Astrocyte of the hippocampus (primary cell): ENCODE measurements at regions not wholly inside any gene's neighbourhood (a gene's known extent, or its start where the extent isn't known, plus 50 kb on each side); places are given as distances from the start of the nearest gene placed in this dataset.

Experiments used
- DNase-seq: peaks from one replicate; pipeline ENCODE4 v3.0.0; 2011; ENCODE audit warnings: low read depth, low spot score

GRCh38 chr3:74507691-74508090 is 106.8 kb downstream of the CNTN3 start:
- no peak for DNase-seq

GRCh38 chr3:74506246-74506645 is 108.2 kb downstream of the CNTN3 start:
- no peak for DNase-seq

- no peak for DNase-seq
These were observed 113.5 kb downstream of the CNTN3 start for GRCh38 chr3:74501007-74501406.

GRCh38 chr3:74500257-74500656 is 114.2 kb downstream of the CNTN3 start:
- DNase-seq = peak; percentile 9

GRCh38 chr3:74491874-74492273 is 122.6 kb downstream of the CNTN3 start:
- DNase-seq = no peak

GRCh38 chr3:74489050-74489792 is 125.2 kb downstream of the CNTN3 start:
- DNase-seq = peak; percentile 10

- no peak for DNase-seq
These were observed 134.5 kb downstream of the CNTN3 start for GRCh38 chr3:74479915-74480314.

GRCh38 chr3:74470313-74470712 is 144.1 kb downstream of the CNTN3 start:
- DNase-seq = no peak

- no peak for DNase-seq
These were observed 144.7 kb downstream of the CNTN3 start for GRCh38 chr3:74469713-74470112.

GRCh38 chr3:74469151-74469550 is 145.3 kb downstream of the CNTN3 start:
- no peak for DNase-seq

GRCh38 chr3:74465715-74466410 is 148.6 kb downstream of the CNTN3 start:
- peak; percentile 25 for DNase-seq

GRCh38 chr3:74463515-74463914 is 150.9 kb downstream of the CNTN3 start:
- DNase-seq = no peak

- no peak for DNase-seq
These were observed 158.3 kb downstream of the CNTN3 start for GRCh38 chr3:74456166-74456565.

- no peak for DNase-seq
These were observed 167.2 kb downstream of the CNTN3 start for GRCh38 chr3:74447221-74447620.

GRCh38 chr3:74445541-74445940 is 168.9 kb downstream of the CNTN3 start:
- no peak for DNase-seq

- peak; percentile 2 for DNase-seq
These were observed 171.4 kb downstream of the CNTN3 start for GRCh38 chr3:74443102-74443501.

GRCh38 chr3:74442683-74443082 is 171.8 kb downstream of the CNTN3 start:
- DNase-seq = no peak

GRCh38 chr3:74442068-74442467 is 172.4 kb downstream of the CNTN3 start:
- no peak for DNase-seq

GRCh38 chr3:74436184-74436583 is 178.3 kb downstream of the CNTN3 start:
- DNase-seq = no peak

- no peak for DNase-seq
These were observed 178.8 kb downstream of the CNTN3 start for GRCh38 chr3:74435631-74436030.

- no peak for DNase-seq
These were observed 180.1 kb downstream of the CNTN3 start for GRCh38 chr3:74434406-74434805.

- DNase-seq = no peak
These were observed 187.9 kb downstream of the CNTN3 start for GRCh38 chr3:74426571-74426970.

GRCh38 chr3:74423867-74424266 is 190.6 kb downstream of the CNTN3 start:
- DNase-seq = no peak
